ENCODE measurements at regions not wholly inside any gene's neighbourhood (a gene's known extent, or its start where the extent isn't known, plus 50 kb on each side); places are given as distances from the start of the nearest gene placed in this dataset.

DNA sequence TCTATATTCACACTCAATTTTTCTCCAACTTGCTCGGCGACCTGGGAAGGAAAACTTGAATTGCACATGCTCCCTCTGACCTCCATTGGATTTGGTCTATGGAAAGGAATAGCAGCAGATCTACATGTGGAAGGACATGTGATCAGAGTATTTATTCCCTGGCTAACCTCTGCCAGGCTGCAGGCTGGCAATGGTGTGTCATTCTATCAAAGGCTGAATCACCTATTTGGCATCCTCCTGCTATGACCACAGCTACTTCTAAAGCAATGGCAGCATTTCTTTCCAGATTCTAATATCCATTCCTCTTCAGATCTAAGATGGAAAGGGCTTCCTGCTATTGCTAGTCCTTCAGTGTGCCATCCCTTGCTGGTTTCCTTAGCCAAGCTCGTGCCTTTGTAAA is 144.3 kb upstream of the FREM2 start:
- CTCF ChIA-PET = interaction anchor here (0.7 kb wide), 1 partner anchor 159 kb away, joined by 4 read pairs; no protein-coding TSS in a partner anchor
- no peak overlapping the region for H3K27ac ChIP-seq
- DNase-seq (ENCODE audit: low spot score) = peak; percentile 36
- TF ChIP-seq, protein P1, sequence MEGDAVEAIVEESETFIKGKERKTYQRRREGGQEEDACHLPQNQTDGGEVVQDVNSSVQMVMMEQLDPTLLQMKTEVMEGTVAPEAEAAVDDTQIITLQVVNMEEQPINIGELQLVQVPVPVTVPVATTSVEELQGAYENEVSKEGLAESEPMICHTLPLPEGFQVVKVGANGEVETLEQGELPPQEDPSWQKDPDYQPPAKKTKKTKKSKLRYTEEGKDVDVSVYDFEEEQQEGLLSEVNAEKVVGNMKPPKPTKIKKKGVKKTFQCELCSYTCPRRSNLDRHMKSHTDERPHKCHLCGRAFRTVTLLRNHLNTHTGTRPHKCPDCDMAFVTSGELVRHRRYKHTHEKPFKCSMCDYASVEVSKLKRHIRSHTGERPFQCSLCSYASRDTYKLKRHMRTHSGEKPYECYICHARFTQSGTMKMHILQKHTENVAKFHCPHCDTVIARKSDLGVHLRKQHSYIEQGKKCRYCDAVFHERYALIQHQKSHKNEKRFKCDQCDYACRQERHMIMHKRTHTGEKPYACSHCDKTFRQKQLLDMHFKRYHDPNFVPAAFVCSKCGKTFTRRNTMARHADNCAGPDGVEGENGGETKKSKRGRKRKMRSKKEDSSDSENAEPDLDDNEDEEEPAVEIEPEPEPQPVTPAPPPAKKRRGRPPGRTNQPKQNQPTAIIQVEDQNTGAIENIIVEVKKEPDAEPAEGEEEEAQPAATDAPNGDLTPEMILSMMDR (conservative IDR thresholded peaks at IDR 0.05; ENCODE audit: low read depth) = no peak
- POLR2A ChIA-PET (ENCODE audit: low non-redundant PET) = no interaction called here

DNA sequence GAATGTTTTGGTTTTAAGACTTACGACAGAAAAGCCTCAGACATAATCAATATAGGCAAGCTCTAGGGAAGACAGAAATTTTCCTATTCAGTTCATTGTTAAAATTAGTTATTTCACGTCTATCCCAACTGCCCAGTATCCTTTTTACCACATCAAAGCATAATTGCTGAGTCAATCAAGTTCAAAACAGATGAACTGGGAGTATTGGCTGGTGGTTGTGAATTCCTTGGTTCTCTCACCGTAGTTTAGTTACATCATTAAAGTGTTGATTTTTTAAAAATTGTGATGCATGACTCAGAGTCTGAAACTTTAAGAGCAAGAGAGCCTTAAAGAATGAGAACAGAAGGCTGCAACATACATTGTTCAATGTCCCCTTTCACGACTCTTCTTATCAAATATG is 143.3 kb upstream of the FREM2 start:
- ChIA-PET POLR2A (ENCODE audit: low non-redundant PET) (no interaction called here), CTCF (no interaction called here)

DNA sequence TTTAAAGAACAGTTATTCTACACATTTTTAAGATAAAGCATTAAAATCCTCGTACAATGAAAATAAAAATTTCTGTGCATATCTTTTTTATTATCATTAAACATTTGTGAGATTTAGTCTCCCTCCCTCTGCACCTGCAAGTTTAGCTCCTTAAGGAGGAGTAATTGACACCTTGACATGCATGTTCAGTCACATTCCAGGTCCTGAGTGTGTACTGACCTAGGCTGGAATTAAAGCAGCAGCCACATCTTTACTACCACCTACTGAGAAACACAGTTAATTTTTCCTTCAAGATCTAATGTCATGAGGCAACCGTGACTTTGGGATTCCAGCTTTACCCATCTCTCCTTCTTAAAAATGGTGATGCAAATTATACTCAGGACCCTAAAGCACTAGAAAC is 123.1 kb upstream of the FREM2 start:
- ChIA-PET CTCF (interaction anchor here (0.5 kb wide), 1 partner anchor 812 kb away, joined by 3 read pairs; no protein-coding TSS in a partner anchor), POLR2A (ENCODE audit: low non-redundant PET) (no interaction called here)
- no peak overlapping the region for H3K27ac ChIP-seq
- no peak for DNase-seq (ENCODE audit: low spot score)
- TF ChIP-seq, protein P1 (conservative IDR thresholded peaks at IDR 0.05; ENCODE audit: low read depth) = no peak

More for the DNA sequence above, 143.3 kb upstream of the FREM2 start:
- DNase-seq (ENCODE audit: low spot score) = no peak
- TF ChIP-seq, protein P1 (conservative IDR thresholded peaks at IDR 0.05; ENCODE audit: low read depth) = no peak
- no peak overlapping the region for H3K27ac ChIP-seq

DNA sequence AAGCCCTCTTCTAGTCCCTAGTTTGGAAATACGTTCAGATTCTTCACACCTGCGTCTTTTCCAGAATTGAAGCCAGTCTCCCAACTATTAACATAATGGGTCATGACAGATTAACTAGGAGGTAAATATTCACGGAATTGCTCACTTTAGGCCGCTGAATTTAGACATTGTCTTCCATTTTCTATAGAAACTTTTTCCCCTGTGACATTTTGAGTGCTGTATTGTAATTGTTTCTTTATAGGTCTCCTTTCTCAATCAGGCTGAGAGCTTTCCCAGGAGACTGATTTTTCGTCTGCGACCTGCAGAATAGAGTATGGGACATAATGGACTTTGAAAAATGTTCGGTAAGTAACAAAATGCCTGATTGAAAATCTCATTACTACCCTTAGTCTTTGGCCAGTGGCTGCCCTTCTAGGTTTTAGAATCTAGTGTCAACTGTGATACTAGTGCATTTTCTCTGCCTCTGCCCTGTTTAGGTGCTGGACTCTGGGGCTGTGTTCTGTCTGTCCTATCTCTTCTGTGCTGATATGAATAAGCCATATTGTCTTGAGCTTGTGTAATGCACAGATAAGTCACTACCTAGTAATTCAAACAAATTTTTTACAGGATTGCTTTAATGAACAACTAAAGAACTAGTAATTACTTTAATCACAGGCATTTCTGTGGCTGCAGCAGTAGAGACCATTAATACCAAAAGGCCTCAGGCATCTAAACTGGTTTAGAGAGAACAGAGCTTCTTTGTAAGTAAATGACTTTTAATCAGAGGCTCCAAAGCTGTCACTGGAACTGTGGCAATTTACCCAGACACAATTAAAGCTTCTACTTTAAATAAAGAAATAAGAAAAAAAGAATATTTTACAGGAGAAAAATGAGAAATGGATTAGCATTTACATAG is 122.4 kb upstream of the FREM2 start:
- TF ChIP-seq, protein P1 (conservative IDR thresholded peaks at IDR 0.05; ENCODE audit: low read depth) = no peak
- no peak overlapping the region for H3K27ac ChIP-seq
- ChIA-PET CTCF (interaction anchor here (0.5 kb wide), 1 partner anchor 812 kb away, joined by 3 read pairs; no protein-coding TSS in a partner anchor), POLR2A (ENCODE audit: low non-redundant PET) (no interaction called here)
- DNase-seq (ENCODE audit: low spot score) = no peak

DNA sequence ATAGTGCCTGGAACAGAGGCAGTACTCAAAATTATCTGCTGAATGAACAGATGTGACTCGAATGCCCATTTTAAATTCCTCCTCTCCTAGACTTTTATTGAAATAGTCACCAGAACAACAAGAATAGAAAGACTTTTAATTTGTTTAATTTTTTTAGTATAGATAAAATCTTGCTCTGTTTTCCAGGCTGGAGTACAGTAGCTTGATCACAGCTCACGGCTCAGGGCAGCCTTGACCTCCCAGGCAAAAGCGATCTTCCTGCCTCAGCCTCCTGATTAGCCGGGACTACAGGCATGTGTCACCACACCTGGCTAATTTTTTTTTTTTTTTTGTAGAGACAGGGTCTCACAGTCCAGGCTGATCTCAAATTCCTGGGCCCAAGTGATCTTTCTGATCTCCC is 120.9 kb upstream of the FREM2 start:
- CTCF ChIA-PET = interaction anchor here (0.7 kb wide), 1 partner anchor 387 kb away, joined by 3 read pairs; no protein-coding TSS in a partner anchor
- TF ChIP-seq, protein P1 (conservative IDR thresholded peaks at IDR 0.05; ENCODE audit: low read depth) = no peak
- no peak overlapping the region for H3K27ac ChIP-seq
- POLR2A ChIA-PET (ENCODE audit: low non-redundant PET) = no interaction called here
- DNase-seq (ENCODE audit: low spot score) = no peak

DNA sequence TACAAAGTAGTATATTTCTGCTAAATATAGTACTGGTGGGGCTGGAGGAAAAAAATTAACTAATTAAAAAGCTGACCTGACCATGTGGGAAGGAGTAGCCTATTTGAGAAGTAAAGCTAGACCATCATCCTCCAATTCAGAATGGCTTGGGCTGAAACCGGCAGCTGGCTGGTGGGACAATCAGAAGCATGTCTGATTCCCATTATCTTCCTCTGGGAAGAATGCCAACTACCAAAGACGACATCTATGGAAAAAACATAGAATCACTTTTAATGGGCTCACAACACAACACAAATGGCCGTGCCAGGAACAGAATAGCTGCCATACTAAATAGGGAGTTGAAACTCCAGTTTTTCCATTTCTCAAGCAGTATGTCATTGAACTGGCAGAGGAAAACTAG is 120.4 kb upstream of the FREM2 start:
- H3K27ac ChIP-seq = no peak overlapping the region
- DNase-seq (ENCODE audit: low spot score) = no peak
- TF ChIP-seq, protein P1 (conservative IDR thresholded peaks at IDR 0.05; ENCODE audit: low read depth) = no peak
- ChIA-PET CTCF (no interaction called here), POLR2A (ENCODE audit: low non-redundant PET) (no interaction called here)

All from RWPE1 (cell line).